Right lobe of liver (tissue), 6 donors: ENCODE measurements at regions not wholly inside any gene's neighbourhood (a gene's known extent, or its start where the extent isn't known, plus 50 kb on each side); places are given as distances from the start of the nearest gene placed in this dataset.

Source experiments
- ATAC-seq, 4 donors: fragments of 200-7000 bp; cut with Tn5 transposase; one replicate each; pipeline ENCODE4 v1.9.1; 2020; ENCODE audit warnings: mild to moderate bottlenecking in 4 of 4, moderate library complexity in 4 of 4
- DNase-seq, 3 donors: peaks; one replicate each; pipeline ENCODE4 v3.0.0-alpha.2; 2020
- H3K27ac ChIP-seq, 3 donors: fragments of 200-600 bp; one replicate each; pipeline ENCODE4 v1.8.0; 2022
- H3K27me3 ChIP-seq, 2 donors: fragments of 200-600 bp; one replicate each; pipeline ENCODE4 v1.8.0; 2022
- H3K36me3 ChIP-seq, 4 donors: fragments of 200-600 bp; sonication (generic) in 1 of 4; one replicate each; pipeline versions ENCODE4 v1.5.1 to v1.8.0; 2017 to 2022; ENCODE audit warnings: control low read depth in 1 of 4
- H3K4me1 ChIP-seq, 4 donors: fragments of 200-600 bp; sonication (generic) in 1 of 4; one replicate each; pipeline versions ENCODE4 v1.5.1 to v1.8.0; 2017 to 2022; ENCODE audit warnings: control low read depth in 1 of 4
- H3K4me3 ChIP-seq, 3 donors: fragments of 200-600 bp; one replicate each; pipeline ENCODE4 v1.8.0; 2022
- H3K9me3 ChIP-seq, 4 donors: fragments of 200-600 bp; sonication (generic) in 1 of 4; one replicate each; pipeline versions ENCODE4 v1.5.1 to v1.8.0; 2017 to 2022; ENCODE audit warnings: control low read depth in 1 of 4
- CTCF ChIP-seq, 4 donors: fragments of 200-600 bp in 3 of 4; fragments of 450-650 bp in 1 of 4; IDR thresholded peaks; one replicate each; pipeline versions ENCODE4 v1.5.1 to v1.8.0; 2016 to 2022; ENCODE audit warnings: antibody characterized with exemption in 4 of 4, mild to moderate bottlenecking in 2 of 4
- POLR2A ChIP-seq: fragments of 450-650 bp; IDR thresholded peaks from one replicate; pipeline ENCODE4 v1.6.1; 2017; ENCODE audit warnings: antibody characterized with exemption, mild to moderate bottlenecking
- WGBS: methylation state at CpG from one replicate; pipeline ENCODE4 v1.1.6; 2018; ENCODE audit warnings: low coverage, low lambda C conversion rate; ENCODE audit not compliant: insufficient coverage; ENCODE audit errors: missing lambda C conversion rate; 5-methylcytosine and 5-hydroxymethylcytosine counted together
- intact Hi-C, 2 donors: fragments of 100-400 bp; cut with DNase I; formaldehyde crosslinking; loops; one replicate each; pipeline versions ENCODE4 v1.11.2 to v1.14.1; 2022
- donor health status: DM: no; HTN: yes; CAD: no.
- donor health status: DM: no; HTN: no; CAD: no.
- donor health status: DM: no; HTN: no; CAD: no.
- donor health status: DM: no; HTN: yes; CAD: no.
- donor health status: DM: no; HTN: yes; CAD: no.

DNA sequence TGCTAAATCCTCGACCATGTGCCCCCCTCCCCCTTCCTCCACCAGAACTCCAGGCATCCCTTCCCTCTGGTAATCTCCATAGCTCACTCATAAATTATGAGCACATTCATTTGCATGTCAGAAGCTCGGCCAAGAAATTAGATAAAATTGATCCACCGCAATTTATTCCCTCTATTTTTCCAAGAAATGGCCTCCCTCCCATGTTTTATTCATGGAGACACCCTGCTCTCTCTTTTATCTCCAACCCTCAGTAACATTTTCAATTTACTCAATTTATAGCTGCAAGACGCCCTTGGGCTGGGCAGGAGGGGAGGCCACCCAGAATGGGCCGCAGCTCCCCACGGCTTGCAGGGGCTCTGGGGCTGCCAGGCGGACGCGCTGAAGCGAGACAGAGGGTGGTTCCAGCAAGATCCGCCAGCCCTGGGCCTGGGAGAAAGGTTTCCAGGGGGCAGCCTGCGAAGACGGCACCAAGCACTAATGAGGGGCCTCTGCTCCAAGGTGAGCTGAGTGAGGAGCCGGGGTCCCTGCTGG, 54.7 kb upstream of the ZNF423 start:
- DNase-seq (no peak), ATAC-seq (no peak)
- Histone ChIP-seq H3K4me1 (no peaks in the 10 kb centered on the region), H3K27me3 (no peaks in the 10 kb centered on the region), H3K4me3 (no peak overlapping the region), H3K36me3 (no peaks in the 10 kb centered on the region), H3K27ac (no peak overlapping the region), H3K9me3 (no peaks in the 10 kb centered on the region)
- WGBS: 92% methylated on average over 10 of the region's 14 CpGs
- TF ChIP-seq POLR2A (no peak), CTCF (IDR thresholded peaks at IDR 0.05) (no peak)
- intact Hi-C loops: no loop called here

DNA sequence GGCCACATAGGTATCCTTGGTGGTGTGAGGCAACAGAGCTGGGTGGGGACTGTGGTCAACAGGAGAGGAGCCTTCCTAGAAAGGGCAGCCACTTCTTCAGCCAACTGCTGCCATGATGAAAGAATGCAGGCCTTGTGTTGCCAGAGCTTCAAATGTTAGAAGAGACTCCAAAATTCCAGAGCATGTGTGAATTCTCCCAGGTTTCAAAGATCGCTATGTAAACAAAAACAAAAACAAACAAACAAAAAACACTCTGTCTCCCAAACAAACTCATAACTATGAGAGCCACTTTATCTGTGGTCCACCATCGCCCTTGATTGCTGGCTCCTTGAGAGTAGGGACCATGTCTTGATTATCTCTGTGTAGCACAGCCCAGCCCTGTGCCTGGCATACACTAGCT, 55.5 kb upstream of the ZNF423 start:
- Histone ChIP-seq H3K9me3 (no peaks in the 10 kb centered on the region), H3K4me3 (no peak overlapping the region), H3K4me1 (no peaks in the 10 kb centered on the region), H3K27me3 (no peaks in the 10 kb centered on the region), H3K27ac (no peak overlapping the region), H3K36me3 (no peaks in the 10 kb centered on the region)
- DNase-seq: no peak
- no peak for TF ChIP-seq CTCF (IDR thresholded peaks at IDR 0.05)
- no peak for TF ChIP-seq POLR2A
- ATAC-seq: no peak
- intact Hi-C loops: no loop called here
- 58% methylated on average over 2 of the region's 2 CpGs for WGBS

DNA sequence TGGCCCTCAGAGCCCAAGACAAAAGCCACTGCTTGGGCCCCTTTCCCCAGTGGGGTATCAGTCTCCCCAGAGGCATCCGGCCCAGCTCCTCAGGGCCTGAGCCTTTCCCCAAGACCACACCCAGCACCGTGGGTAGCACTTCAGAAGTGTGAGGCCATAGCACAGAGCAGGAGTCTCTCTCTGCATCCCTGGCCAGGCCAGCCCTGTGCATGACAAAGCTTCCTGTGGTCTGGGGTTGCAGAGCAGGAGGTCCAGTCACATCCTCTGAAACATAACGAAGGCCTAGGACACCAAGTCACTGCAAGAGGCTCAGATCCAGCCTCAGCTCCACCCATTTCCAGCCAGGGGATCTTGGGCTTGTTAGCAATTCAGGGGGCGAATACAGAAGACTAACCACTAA, 56.8 kb upstream of the ZNF423 start:
- ATAC-seq: no peak
- intact Hi-C loops: no loop called here
- H3K27me3 ChIP-seq: no peaks in the 10 kb centered on the region
- no peak for DNase-seq
- no peak overlapping the region for H3K27ac ChIP-seq
- no peaks in the 10 kb centered on the region for H3K36me3 ChIP-seq
- no peaks in the 10 kb centered on the region for H3K4me1 ChIP-seq
- no peaks in the 10 kb centered on the region for H3K9me3 ChIP-seq
- 78% methylated on average over 1 of the region's 4 CpGs for WGBS
- no peak for TF ChIP-seq CTCF (IDR thresholded peaks at IDR 0.05)
- no peak overlapping the region for H3K4me3 ChIP-seq

DNA sequence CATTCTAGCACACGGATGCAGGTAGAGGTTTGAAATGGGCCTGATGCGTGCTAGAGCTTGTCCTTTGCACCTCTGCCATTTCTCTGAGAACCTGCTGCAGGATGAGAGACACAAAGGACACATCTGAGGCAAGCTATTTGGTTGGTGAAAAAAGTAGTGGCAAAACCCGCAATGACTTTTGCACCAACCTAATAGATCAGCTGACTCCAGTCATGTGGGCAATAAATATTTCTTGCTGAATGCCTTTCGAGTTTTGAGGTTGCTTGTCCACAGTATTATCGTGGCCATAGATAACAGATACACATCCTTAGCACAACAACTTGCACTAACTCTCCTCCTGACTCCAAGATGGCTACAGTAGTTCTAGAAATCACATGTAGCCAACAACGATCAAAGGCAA, 57.8 kb upstream of the ZNF423 start:
- no peaks in the 10 kb centered on the region for H3K4me1 ChIP-seq
- intact Hi-C loops: no loop called here
- ATAC-seq: no peak

More for the DNA sequence above, 57.8 kb upstream of the ZNF423 start:
- Histone ChIP-seq H3K27ac (no peak overlapping the region), H3K9me3 (no peaks in the 10 kb centered on the region), H3K36me3 (no peaks in the 10 kb centered on the region), H3K4me3 (no peak overlapping the region), H3K27me3 (no peaks in the 10 kb centered on the region)
- TF ChIP-seq POLR2A (no peak), CTCF (IDR thresholded peaks at IDR 0.05) (no peak)
- WGBS: 61% methylated on average over 5 of the region's 6 CpGs
- no peak for DNase-seq
